ENCODE measurements at regions not wholly inside any gene's neighbourhood (a gene's known extent, or its start where the extent isn't known, plus 50 kb on each side); places are given as distances from the start of the nearest gene placed in this dataset.

- no peak for DNase-seq (ENCODE audit: extremely low spot score, unreplicated experiment)
- Mint-ChIP-seq H3K27ac (ENCODE audit: unreplicated experiment) (no peak overlapping the region), H3K9me3 (ENCODE audit: unreplicated experiment) (peaks cover 14% of the 10 kb centered on the region), H3K4me3 (ENCODE audit: unreplicated experiment) (no peak overlapping the region), H3K27me3 (ENCODE audit: unreplicated experiment) (no peaks in the 10 kb centered on the region), H3K36me3 (ENCODE audit: unreplicated experiment) (peaks cover 3% of the 10 kb centered on the region), H3K4me1 (ENCODE audit: unreplicated experiment) (peaks cover 3% of the 10 kb centered on the region)
- TF ChIP-seq, protein P1, sequence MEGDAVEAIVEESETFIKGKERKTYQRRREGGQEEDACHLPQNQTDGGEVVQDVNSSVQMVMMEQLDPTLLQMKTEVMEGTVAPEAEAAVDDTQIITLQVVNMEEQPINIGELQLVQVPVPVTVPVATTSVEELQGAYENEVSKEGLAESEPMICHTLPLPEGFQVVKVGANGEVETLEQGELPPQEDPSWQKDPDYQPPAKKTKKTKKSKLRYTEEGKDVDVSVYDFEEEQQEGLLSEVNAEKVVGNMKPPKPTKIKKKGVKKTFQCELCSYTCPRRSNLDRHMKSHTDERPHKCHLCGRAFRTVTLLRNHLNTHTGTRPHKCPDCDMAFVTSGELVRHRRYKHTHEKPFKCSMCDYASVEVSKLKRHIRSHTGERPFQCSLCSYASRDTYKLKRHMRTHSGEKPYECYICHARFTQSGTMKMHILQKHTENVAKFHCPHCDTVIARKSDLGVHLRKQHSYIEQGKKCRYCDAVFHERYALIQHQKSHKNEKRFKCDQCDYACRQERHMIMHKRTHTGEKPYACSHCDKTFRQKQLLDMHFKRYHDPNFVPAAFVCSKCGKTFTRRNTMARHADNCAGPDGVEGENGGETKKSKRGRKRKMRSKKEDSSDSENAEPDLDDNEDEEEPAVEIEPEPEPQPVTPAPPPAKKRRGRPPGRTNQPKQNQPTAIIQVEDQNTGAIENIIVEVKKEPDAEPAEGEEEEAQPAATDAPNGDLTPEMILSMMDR (IDR thresholded peaks at IDR 0.05): no peak
Measured at GRCh38 chr4:181796502-181796901, 446.7 kb upstream of the TENM3 start.

DNA sequence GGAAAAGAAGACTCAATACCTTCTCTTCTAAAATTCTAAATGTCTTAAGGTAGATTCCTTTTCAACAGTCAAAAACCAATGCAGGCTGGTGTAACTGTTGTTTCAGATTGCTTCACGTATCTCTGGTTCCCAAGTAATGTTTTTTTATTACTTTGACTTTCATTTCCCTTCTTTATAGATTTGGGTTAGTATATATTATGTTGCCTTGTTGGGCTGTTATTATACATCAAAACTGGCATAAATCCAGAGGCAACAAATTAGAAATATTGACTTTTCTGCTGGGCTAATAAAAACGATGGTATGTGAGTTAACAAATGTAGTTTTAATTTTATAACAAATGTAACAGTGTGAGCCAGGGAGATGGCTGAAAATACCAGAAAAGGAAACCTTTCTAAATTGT is 444.7 kb upstream of the TENM3 start:
- Mint-ChIP-seq H3K27me3 (ENCODE audit: unreplicated experiment) (no peaks in the 10 kb centered on the region), H3K4me1 (ENCODE audit: unreplicated experiment) (peaks cover 3% of the 10 kb centered on the region), H3K36me3 (ENCODE audit: unreplicated experiment) (peaks cover 3% of the 10 kb centered on the region), H3K27ac (ENCODE audit: unreplicated experiment) (no peak overlapping the region), H3K9me3 (ENCODE audit: unreplicated experiment) (peaks cover 14% of the 10 kb centered on the region), H3K4me3 (ENCODE audit: unreplicated experiment) (no peak overlapping the region)
- DNase-seq (ENCODE audit: extremely low spot score, unreplicated experiment): no peak
- TF ChIP-seq, protein P1 (IDR thresholded peaks at IDR 0.05): no peak

GRCh38 chr4:181799561-181800069 is 443.6 kb upstream of the TENM3 start:
- Mint-ChIP-seq H3K4me3 (ENCODE audit: unreplicated experiment) (no peak overlapping the region), H3K4me1 (ENCODE audit: unreplicated experiment) (peaks cover 3% of the 10 kb centered on the region), H3K27ac (ENCODE audit: unreplicated experiment) (no peak overlapping the region), H3K27me3 (ENCODE audit: unreplicated experiment) (no peaks in the 10 kb centered on the region), H3K36me3 (ENCODE audit: unreplicated experiment) (no peaks in the 10 kb centered on the region), H3K9me3 (ENCODE audit: unreplicated experiment) (peaks cover 10% of the 10 kb centered on the region)
- TF ChIP-seq, protein P1 (IDR thresholded peaks at IDR 0.05): no peak
- no peak for DNase-seq (ENCODE audit: extremely low spot score, unreplicated experiment)

GRCh38 chr4:181802207-181802606 is 441.0 kb upstream of the TENM3 start:
- Mint-ChIP-seq H3K4me1 (ENCODE audit: unreplicated experiment) (peaks cover 3% of the 10 kb centered on the region), H3K36me3 (ENCODE audit: unreplicated experiment) (no peaks in the 10 kb centered on the region), H3K27me3 (ENCODE audit: unreplicated experiment) (peaks cover 6% of the 10 kb centered on the region), H3K4me3 (ENCODE audit: unreplicated experiment) (no peak overlapping the region), H3K9me3 (ENCODE audit: unreplicated experiment) (no peaks in the 10 kb centered on the region), H3K27ac (ENCODE audit: unreplicated experiment) (no peak overlapping the region)
- TF ChIP-seq, protein P1 (IDR thresholded peaks at IDR 0.05): no peak
- no peak for DNase-seq (ENCODE audit: extremely low spot score, unreplicated experiment)

GRCh38 chr4:181807771-181808170 is 435.4 kb upstream of the TENM3 start:
- no peaks in the 10 kb centered on the region for H3K36me3 Mint-ChIP-seq (ENCODE audit: unreplicated experiment)
- no peaks in the 10 kb centered on the region for H3K9me3 Mint-ChIP-seq (ENCODE audit: unreplicated experiment)
- peaks cover 6% of the 10 kb centered on the region for H3K27me3 Mint-ChIP-seq (ENCODE audit: unreplicated experiment)

More at GRCh38 chr4:181807771-181808170, 435.4 kb upstream of the TENM3 start:
- DNase-seq (ENCODE audit: extremely low spot score, unreplicated experiment): no peak
- H3K27ac Mint-ChIP-seq (ENCODE audit: unreplicated experiment): no peak overlapping the region
- H3K4me1 Mint-ChIP-seq (ENCODE audit: unreplicated experiment): peaks cover 7% of the 10 kb centered on the region
- H3K4me3 Mint-ChIP-seq (ENCODE audit: unreplicated experiment): no peak overlapping the region
- TF ChIP-seq, protein P1 (IDR thresholded peaks at IDR 0.05): no peak

Data from osteocyte (in vitro differentiated cells).